ENCODE measurements at regions not wholly inside any gene's neighbourhood (a gene's known extent, or its start where the extent isn't known, plus 50 kb on each side); places are given as distances from the start of the nearest gene placed in this dataset.

GRCh38 chr13:47134939-47135489 is 238.2 kb upstream of the HTR2A start:
- no peak overlapping the region for H3K27ac ChIP-seq (ENCODE audit: low read length in 2 of 2)
- Mint-ChIP-seq H3K27me3 (peaks cover 6% of the 10 kb centered on the region), H3K27ac (no peak overlapping the region), H3K9me3 (ENCODE audit: insufficient read depth) (no peaks in the 10 kb centered on the region), H3K4me3 (no peak overlapping the region), H3K4me1 (peaks cover 4% of the 10 kb centered on the region)
- peaks cover 0 to 4% (median 0%) of the 10 kb centered on the region in 4 experiments for H3K27me3 ChIP-seq (replicated peaks in 1 of 4; ENCODE audit: control extremely low read depth in 1 of 4, control insufficient read depth in 3 of 4, insufficient read depth in 4 of 4, low read length in 3 of 4)
- H3K4me3 ChIP-seq (ENCODE audit: control extremely low read depth in 1 of 5, extremely low read depth in 1 of 5, insufficient read depth in 1 of 5, low read depth in 2 of 5, low read length in 4 of 5) = no peak overlapping the region
- intact Hi-C loops (cut with micrococcal nuclease) = no loop called here
- 80% methylated on average over 4 of the region's 9 CpGs for WGBS (ENCODE audit: insufficient coverage)
- ChIA-PET CTCF (no interaction called here), POLR2A (no interaction called here)
- DNase-seq (no peak), ATAC-seq (ENCODE audit: low read depth) (no peak)
- H3K4me2 ChIP-seq (replicated peaks; ENCODE audit: low read depth, low read length, poor library complexity, severe bottlenecking) = no peak overlapping the region
- no peak overlapping the region for H3K9ac ChIP-seq (ENCODE audit: low read length)
- no peaks in the 10 kb centered on the region for H3K79me2 ChIP-seq (ENCODE audit: control insufficient read depth, insufficient read depth, low read length)
- H4K20me1 ChIP-seq (ENCODE audit: control insufficient read depth, insufficient read depth, low read length, poor library complexity, severe bottlenecking) = no peaks in the 10 kb centered on the region
- H3K4me1 ChIP-seq (ENCODE audit: control insufficient read depth in 2 of 2, insufficient read depth in 2 of 2, low read length in 2 of 2) = no peaks in the 10 kb centered on the region
- TF ChIP-seq, protein P1, sequence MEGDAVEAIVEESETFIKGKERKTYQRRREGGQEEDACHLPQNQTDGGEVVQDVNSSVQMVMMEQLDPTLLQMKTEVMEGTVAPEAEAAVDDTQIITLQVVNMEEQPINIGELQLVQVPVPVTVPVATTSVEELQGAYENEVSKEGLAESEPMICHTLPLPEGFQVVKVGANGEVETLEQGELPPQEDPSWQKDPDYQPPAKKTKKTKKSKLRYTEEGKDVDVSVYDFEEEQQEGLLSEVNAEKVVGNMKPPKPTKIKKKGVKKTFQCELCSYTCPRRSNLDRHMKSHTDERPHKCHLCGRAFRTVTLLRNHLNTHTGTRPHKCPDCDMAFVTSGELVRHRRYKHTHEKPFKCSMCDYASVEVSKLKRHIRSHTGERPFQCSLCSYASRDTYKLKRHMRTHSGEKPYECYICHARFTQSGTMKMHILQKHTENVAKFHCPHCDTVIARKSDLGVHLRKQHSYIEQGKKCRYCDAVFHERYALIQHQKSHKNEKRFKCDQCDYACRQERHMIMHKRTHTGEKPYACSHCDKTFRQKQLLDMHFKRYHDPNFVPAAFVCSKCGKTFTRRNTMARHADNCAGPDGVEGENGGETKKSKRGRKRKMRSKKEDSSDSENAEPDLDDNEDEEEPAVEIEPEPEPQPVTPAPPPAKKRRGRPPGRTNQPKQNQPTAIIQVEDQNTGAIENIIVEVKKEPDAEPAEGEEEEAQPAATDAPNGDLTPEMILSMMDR (IDR thresholded peaks at IDR 0.05) = no peak
- no peak for TF ChIP-seq EZH2 (IDR thresholded peaks at IDR 0.05; ENCODE audit: borderline replicate concordance, insufficient read depth, low read depth, low read length, poor library complexity, severe bottlenecking)
- no peak overlapping the region for H2AFZ ChIP-seq (ENCODE audit: insufficient read depth, low read depth, low read length, poor library complexity, severe bottlenecking)
- no peaks in the 10 kb centered on the region for H3K36me3 ChIP-seq (replicated peaks in 1 of 2; ENCODE audit: control extremely low read depth in 1 of 2, control insufficient read depth in 1 of 2, extremely low read depth in 1 of 2, insufficient read depth in 2 of 2, low read length in 1 of 2)
- H3K9me3 ChIP-seq (ENCODE audit: control extremely low read depth in 1 of 3, control insufficient read depth in 2 of 3, insufficient read depth in 1 of 3, low read length in 2 of 3) = no peaks in the 10 kb centered on the region

- Histone ChIP-seq H3K27ac (ENCODE audit: low read length in 2 of 2) (no peak overlapping the region), H4K20me1 (ENCODE audit: control insufficient read depth, insufficient read depth, low read length, poor library complexity, severe bottlenecking) (no peaks in the 10 kb centered on the region), H3K4me2 (replicated peaks; ENCODE audit: low read depth, low read length, poor library complexity, severe bottlenecking) (no peak overlapping the region), H3K36me3 (replicated peaks in 1 of 2; ENCODE audit: control extremely low read depth in 1 of 2, control insufficient read depth in 1 of 2, extremely low read depth in 1 of 2, insufficient read depth in 2 of 2, low read length in 1 of 2) (no peaks in the 10 kb centered on the region), H3K79me2 (ENCODE audit: control insufficient read depth, insufficient read depth, low read length) (no peaks in the 10 kb centered on the region), H3K27me3 (replicated peaks in 1 of 4; ENCODE audit: control extremely low read depth in 1 of 4, control insufficient read depth in 3 of 4, insufficient read depth in 4 of 4, low read length in 3 of 4) (peaks cover 0 to 4% (median 0%) of the 10 kb centered on the region in 4 experiments), H3K9ac (ENCODE audit: low read length) (no peak overlapping the region), H3K9me3 (ENCODE audit: control extremely low read depth in 1 of 3, control insufficient read depth in 2 of 3, insufficient read depth in 1 of 3, low read length in 2 of 3) (no peaks in the 10 kb centered on the region), H3K4me1 (ENCODE audit: control insufficient read depth in 2 of 2, insufficient read depth in 2 of 2, low read length in 2 of 2) (no peaks in the 10 kb centered on the region), H3K4me3 (ENCODE audit: control extremely low read depth in 1 of 5, extremely low read depth in 1 of 5, insufficient read depth in 1 of 5, low read depth in 2 of 5, low read length in 4 of 5) (no peak overlapping the region), H2AFZ (ENCODE audit: insufficient read depth, low read depth, low read length, poor library complexity, severe bottlenecking) (no peak overlapping the region)
- Mint-ChIP-seq H3K27ac (no peak overlapping the region), H3K4me3 (no peak overlapping the region), H3K4me1 (no peaks in the 10 kb centered on the region), H3K9me3 (ENCODE audit: insufficient read depth) (no peaks in the 10 kb centered on the region), H3K27me3 (peaks cover 15% of the 10 kb centered on the region)
- ATAC-seq (ENCODE audit: low read depth) = no peak
- DNase-seq = no peak
- no CpG with 5 or more reads among the region's 1 CpG for WGBS (ENCODE audit: insufficient coverage)
- ChIA-PET CTCF (no interaction called here), POLR2A (no interaction called here)
- intact Hi-C loops (cut with micrococcal nuclease) = no loop called here
- TF ChIP-seq EZH2 (IDR thresholded peaks at IDR 0.05; ENCODE audit: borderline replicate concordance, insufficient read depth, low read depth, low read length, poor library complexity, severe bottlenecking) = no peak
- TF ChIP-seq, protein P1 (IDR thresholded peaks at IDR 0.05) = no peak
Observed at GRCh38 chr13:47133011-47133445, 236.2 kb upstream of the HTR2A start.

All from B cell (primary cell).